ENCODE measurements at regions not wholly inside any gene's neighbourhood (a gene's known extent, or its start where the extent isn't known, plus 50 kb on each side); places are given as distances from the start of the nearest gene placed in this dataset.

GRCh38 chr2:217204358-217204757 is 344.5 kb upstream of the TNP1 start:
- H3K4me3 ChIP-seq (ENCODE audit: low read depth, low read length): no peak overlapping the region
- DNase-seq (ENCODE audit: low read depth): peak; percentile 15
- TF ChIP-seq CTCF (conservative IDR thresholded peaks at IDR 0.05; ENCODE audit: low read depth, low read length): no peak

GRCh38 chr2:217203086-217203485 is 343.2 kb upstream of the TNP1 start:
- no peak for DNase-seq (ENCODE audit: low read depth)
- H3K4me3 ChIP-seq (ENCODE audit: low read depth, low read length): no peak overlapping the region
- TF ChIP-seq CTCF (conservative IDR thresholded peaks at IDR 0.05; ENCODE audit: low read depth, low read length): no peak

- no peak overlapping the region for H3K4me3 ChIP-seq (ENCODE audit: low read depth, low read length)
- TF ChIP-seq CTCF (conservative IDR thresholded peaks at IDR 0.05; ENCODE audit: low read depth, low read length): no peak
- DNase-seq (ENCODE audit: low read depth): no peak
These were observed 339.4 kb upstream of the TNP1 start for GRCh38 chr2:217199255-217199630.

- TF ChIP-seq CTCF (conservative IDR thresholded peaks at IDR 0.05; ENCODE audit: low read depth, low read length): no peak
- no peak for DNase-seq (ENCODE audit: low read depth)
- H3K4me3 ChIP-seq (ENCODE audit: low read depth, low read length): no peak overlapping the region
These were observed 336.0 kb upstream of the TNP1 start for GRCh38 chr2:217195658-217196446.

GRCh38 chr2:217195016-217195415 is 335.2 kb upstream of the TNP1 start:
- TF ChIP-seq CTCF (conservative IDR thresholded peaks at IDR 0.05; ENCODE audit: low read depth, low read length): no peak
- DNase-seq (ENCODE audit: low read depth): no peak
- no peak overlapping the region for H3K4me3 ChIP-seq (ENCODE audit: low read depth, low read length)

- no peak overlapping the region for H3K4me3 ChIP-seq (ENCODE audit: low read depth, low read length)
- DNase-seq (ENCODE audit: low read depth): no peak
- TF ChIP-seq CTCF (conservative IDR thresholded peaks at IDR 0.05; ENCODE audit: low read depth, low read length): no peak
These were observed 333.8 kb upstream of the TNP1 start for GRCh38 chr2:217193431-217194340.

All from epithelial cell of proximal tubule (primary cell).